ENCODE measurements at regions not wholly inside any gene's neighbourhood (a gene's known extent, or its start where the extent isn't known, plus 50 kb on each side); places are given as distances from the start of the nearest gene placed in this dataset.
"Not testable (repeated sequence)": the region's sequence is repeated elsewhere in the genome, so short reads cannot be mapped to it uniquely, and the experiment has no call there.

- H3K9me3 ChIP-seq, result peaks cover 0 to 6% of the 10 kb centered on the region in 2 donors
- no peak for TF ChIP-seq POLR2A (IDR thresholded peaks at IDR 0.05)
- TF ChIP-seq, protein P1, sequence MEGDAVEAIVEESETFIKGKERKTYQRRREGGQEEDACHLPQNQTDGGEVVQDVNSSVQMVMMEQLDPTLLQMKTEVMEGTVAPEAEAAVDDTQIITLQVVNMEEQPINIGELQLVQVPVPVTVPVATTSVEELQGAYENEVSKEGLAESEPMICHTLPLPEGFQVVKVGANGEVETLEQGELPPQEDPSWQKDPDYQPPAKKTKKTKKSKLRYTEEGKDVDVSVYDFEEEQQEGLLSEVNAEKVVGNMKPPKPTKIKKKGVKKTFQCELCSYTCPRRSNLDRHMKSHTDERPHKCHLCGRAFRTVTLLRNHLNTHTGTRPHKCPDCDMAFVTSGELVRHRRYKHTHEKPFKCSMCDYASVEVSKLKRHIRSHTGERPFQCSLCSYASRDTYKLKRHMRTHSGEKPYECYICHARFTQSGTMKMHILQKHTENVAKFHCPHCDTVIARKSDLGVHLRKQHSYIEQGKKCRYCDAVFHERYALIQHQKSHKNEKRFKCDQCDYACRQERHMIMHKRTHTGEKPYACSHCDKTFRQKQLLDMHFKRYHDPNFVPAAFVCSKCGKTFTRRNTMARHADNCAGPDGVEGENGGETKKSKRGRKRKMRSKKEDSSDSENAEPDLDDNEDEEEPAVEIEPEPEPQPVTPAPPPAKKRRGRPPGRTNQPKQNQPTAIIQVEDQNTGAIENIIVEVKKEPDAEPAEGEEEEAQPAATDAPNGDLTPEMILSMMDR (IDR thresholded peaks at IDR 0.05), result no peak
- peak overlapping the region in 1 of 2 donors; percentile 75 for H3K27ac ChIP-seq
- no peaks in the 10 kb centered on the region for H3K27me3 ChIP-seq
- no peaks in the 10 kb centered on the region for H3K4me1 ChIP-seq
- DNase-seq, result no peak
- intact Hi-C loops (cut with DNase I; ENCODE audit: low total_unique reads), result no loop called here
- H3K36me3 ChIP-seq, result no peaks in the 10 kb centered on the region
- no peak overlapping the region for H3K4me3 ChIP-seq
Measured at GRCh38 chr2:189348369-189348768, 92.9 kb upstream of the WDR75 start.

GRCh38 chr2:189350540-189351209 lies 90.6 kb upstream of the WDR75 start:
- Histone ChIP-seq H3K27me3 (no peaks in the 10 kb centered on the region), H3K4me3 (no peak overlapping the region), H3K27ac (peak overlapping the region in 1 of 2 donors; percentile 13), H3K9me3 (peaks cover 0 to 6% of the 10 kb centered on the region in 2 donors), H3K4me1 (no peaks in the 10 kb centered on the region), H3K36me3 (no peaks in the 10 kb centered on the region)
- TF ChIP-seq POLR2A (IDR thresholded peaks at IDR 0.05), result no peak
- TF ChIP-seq, protein P1 (IDR thresholded peaks at IDR 0.05), result no peak
- intact Hi-C loops (cut with DNase I; ENCODE audit: low total_unique reads), result no loop called here
- DNase-seq, result peak; percentile 36 to 37

DNA sequence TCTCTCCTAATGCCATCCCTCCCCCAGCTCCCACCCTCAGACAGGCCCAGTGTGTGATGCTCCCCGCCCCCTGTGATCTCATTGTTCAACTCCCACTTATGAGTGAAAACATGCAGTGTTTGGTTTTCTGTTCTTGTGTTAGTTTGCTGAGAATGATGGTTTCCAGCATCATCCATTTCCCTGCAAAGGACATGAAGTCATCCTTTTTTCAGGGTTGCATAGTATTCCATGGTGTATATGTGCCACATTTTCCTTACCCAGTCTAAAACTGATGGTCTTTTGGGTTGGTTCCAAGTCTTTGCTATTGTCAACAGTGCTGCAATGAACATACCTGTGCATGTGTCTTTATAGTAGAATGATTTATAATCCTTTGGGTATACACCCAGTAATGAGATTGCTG lies 89.3 kb upstream of the WDR75 start:
- H3K27ac ChIP-seq; H3K9me3 ChIP-seq; H3K27me3 ChIP-seq; H3K4me3 ChIP-seq; H3K36me3 ChIP-seq; H3K4me1 ChIP-seq; intact Hi-C loops (cut with DNase I; ENCODE audit: low total_unique reads); DNase-seq: not testable (repeated sequence)

GRCh38 chr2:189357375-189357774 lies 83.9 kb upstream of the WDR75 start:
- H3K36me3 ChIP-seq; H3K4me3 ChIP-seq; DNase-seq; H3K27me3 ChIP-seq; H3K27ac ChIP-seq; intact Hi-C loops (cut with DNase I; ENCODE audit: low total_unique reads); H3K4me1 ChIP-seq; H3K9me3 ChIP-seq: not testable (repeated sequence)

- intact Hi-C loops (cut with DNase I; ENCODE audit: low total_unique reads), result no loop called here
- no peak for TF ChIP-seq POLR2A (IDR thresholded peaks at IDR 0.05)
- TF ChIP-seq, protein P1 (IDR thresholded peaks at IDR 0.05), result no peak
- Histone ChIP-seq H3K4me1 (no peaks in the 10 kb centered on the region), H3K9me3 (no peaks in the 10 kb centered on the region), H3K27ac (no peak overlapping the region), H3K36me3 (no peaks in the 10 kb centered on the region), H3K27me3 (no peaks in the 10 kb centered on the region), H3K4me3 (no peak overlapping the region)
- DNase-seq, result no peak
Measured at GRCh38 chr2:189360861-189361260, 80.4 kb upstream of the WDR75 start.

- H3K4me3 ChIP-seq, result no peak overlapping the region
- no peak for DNase-seq
- TF ChIP-seq, protein P1 (IDR thresholded peaks at IDR 0.05), result no peak
- TF ChIP-seq POLR2A (IDR thresholded peaks at IDR 0.05), result no peak
- no peaks in the 10 kb centered on the region for H3K4me1 ChIP-seq
- no peaks in the 10 kb centered on the region for H3K27me3 ChIP-seq
- no peak overlapping the region for H3K27ac ChIP-seq
- intact Hi-C loops (cut with DNase I; ENCODE audit: low total_unique reads), result no loop called here
- no peaks in the 10 kb centered on the region for H3K9me3 ChIP-seq
- H3K36me3 ChIP-seq, result no peaks in the 10 kb centered on the region
Measured at GRCh38 chr2:189362283-189362682, 79.0 kb upstream of the WDR75 start.
